T-helper 2 cell treated with Interferon-gamma antibody and Interleukin-4, amounts not matched to agents 5 μg/mL and 100 μg/mL, for 36 hours (primary cell): ENCODE measurements at regions not wholly inside any gene's neighbourhood (a gene's known extent, or its start where the extent isn't known, plus 50 kb on each side); places are given as distances from the start of the nearest gene placed in this dataset.

Experiments
- DNase-seq: peaks from one replicate; pipeline ENCODE4 v3.0.0; 2021; ENCODE audit warnings: low spot score
- H3K27ac Mint-ChIP-seq: one replicate; pipeline ENCODE4 v1.8.0; 2021; ENCODE audit warnings: mild to moderate bottlenecking, mixed read lengths
- H3K27me3 Mint-ChIP-seq: one replicate; pipeline ENCODE4 v1.8.0; 2021; ENCODE audit warnings: low read depth, mixed read lengths
- H3K36me3 Mint-ChIP-seq: one replicate; pipeline ENCODE4 v1.8.0; 2021; ENCODE audit warnings: low read depth, mixed read lengths
- H3K4me1 Mint-ChIP-seq: one replicate; pipeline ENCODE4 v1.8.0; 2021; ENCODE audit warnings: low read depth, mixed read lengths
- H3K4me3 Mint-ChIP-seq: one replicate; pipeline ENCODE4 v1.8.0; 2022; ENCODE audit warnings: mild to moderate bottlenecking, moderate library complexity, mixed read lengths
- H3K9me3 Mint-ChIP-seq: one replicate; pipeline ENCODE4 v1.8.0; 2021; ENCODE audit warnings: mixed read lengths

GRCh38 chr1:87528754-87529517 is 200.3 kb downstream of the LMO4 start:
- Mint-ChIP-seq H3K9me3 (no peaks in the 10 kb centered on the region), H3K36me3 (no peaks in the 10 kb centered on the region), H3K27ac (no peak overlapping the region), H3K27me3 (no peaks in the 10 kb centered on the region), H3K4me3 (no peak overlapping the region), H3K4me1 (no peaks in the 10 kb centered on the region)
- no peak for DNase-seq

- H3K27ac Mint-ChIP-seq = no peak overlapping the region
- H3K27me3 Mint-ChIP-seq = no peaks in the 10 kb centered on the region
- no peaks in the 10 kb centered on the region for H3K36me3 Mint-ChIP-seq
- H3K4me1 Mint-ChIP-seq = no peaks in the 10 kb centered on the region
- DNase-seq = no peak
- H3K4me3 Mint-ChIP-seq = no peak overlapping the region
- no peaks in the 10 kb centered on the region for H3K9me3 Mint-ChIP-seq
Measured at GRCh38 chr1:87530042-87530807, 201.5 kb downstream of the LMO4 start.

- H3K27ac Mint-ChIP-seq = no peak overlapping the region
- no peaks in the 10 kb centered on the region for H3K36me3 Mint-ChIP-seq
- H3K9me3 Mint-ChIP-seq = no peaks in the 10 kb centered on the region
- no peak for DNase-seq
- H3K27me3 Mint-ChIP-seq = no peaks in the 10 kb centered on the region
- H3K4me1 Mint-ChIP-seq = no peaks in the 10 kb centered on the region
- no peak overlapping the region for H3K4me3 Mint-ChIP-seq
Measured at GRCh38 chr1:87535551-87535950, 206.9 kb downstream of the LMO4 start.

GRCh38 chr1:87539147-87539546 is 210.5 kb downstream of the LMO4 start:
- no peak overlapping the region for H3K27ac Mint-ChIP-seq
- DNase-seq = no peak
- H3K4me1 Mint-ChIP-seq = no peaks in the 10 kb centered on the region
- no peak overlapping the region for H3K4me3 Mint-ChIP-seq
- H3K36me3 Mint-ChIP-seq = no peaks in the 10 kb centered on the region
- H3K27me3 Mint-ChIP-seq = no peaks in the 10 kb centered on the region
- H3K9me3 Mint-ChIP-seq = peaks cover 22% of the 10 kb centered on the region

GRCh38 chr1:87542697-87543096 is 214.0 kb downstream of the LMO4 start:
- Mint-ChIP-seq H3K27ac (no peak overlapping the region), H3K9me3 (peaks cover 22% of the 10 kb centered on the region)

GRCh38 chr1:87549738-87550137 is 221.1 kb downstream of the LMO4 start:
- Mint-ChIP-seq H3K27me3 (no peaks in the 10 kb centered on the region), H3K4me1 (no peaks in the 10 kb centered on the region), H3K36me3 (no peaks in the 10 kb centered on the region), H3K9me3 (no peaks in the 10 kb centered on the region), H3K4me3 (no peak overlapping the region), H3K27ac (no peak overlapping the region)
- no peak for DNase-seq

More at GRCh38 chr1:87542697-87543096, 214.0 kb downstream of the LMO4 start:
- no peaks in the 10 kb centered on the region for H3K36me3 Mint-ChIP-seq
- H3K27me3 Mint-ChIP-seq = no peaks in the 10 kb centered on the region
- DNase-seq = no peak
- no peaks in the 10 kb centered on the region for H3K4me1 Mint-ChIP-seq
- H3K4me3 Mint-ChIP-seq = no peak overlapping the region

DNA sequence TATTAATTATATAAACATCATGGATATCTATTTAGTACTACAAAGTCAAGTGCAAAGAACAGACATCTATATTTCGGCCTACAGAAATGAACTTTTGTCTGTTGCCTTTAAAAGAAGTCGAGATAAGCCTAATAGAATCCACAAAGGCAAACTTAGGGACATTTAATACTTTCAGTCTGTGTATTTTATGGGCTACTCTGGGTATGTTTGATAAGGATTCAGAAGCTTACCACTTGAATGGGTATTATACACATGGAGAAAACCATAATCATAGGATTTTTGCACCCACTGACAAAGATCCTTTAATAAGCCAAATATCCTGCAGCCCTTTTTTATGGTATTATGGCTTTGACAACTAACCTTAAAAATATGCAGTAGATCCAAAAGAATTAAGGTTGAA is 224.8 kb downstream of the LMO4 start:
- H3K36me3 Mint-ChIP-seq = no peaks in the 10 kb centered on the region
- no peaks in the 10 kb centered on the region for H3K4me1 Mint-ChIP-seq
- H3K9me3 Mint-ChIP-seq = no peaks in the 10 kb centered on the region
- no peaks in the 10 kb centered on the region for H3K27me3 Mint-ChIP-seq
- no peak for DNase-seq
- no peak overlapping the region for H3K27ac Mint-ChIP-seq
- no peak overlapping the region for H3K4me3 Mint-ChIP-seq

- Mint-ChIP-seq H3K27me3 (no peaks in the 10 kb centered on the region), H3K36me3 (no peaks in the 10 kb centered on the region), H3K4me3 (no peak overlapping the region), H3K27ac (no peak overlapping the region), H3K9me3 (no peaks in the 10 kb centered on the region), H3K4me1 (no peaks in the 10 kb centered on the region)
- DNase-seq = no peak
Measured at GRCh38 chr1:87555366-87555765, 226.7 kb downstream of the LMO4 start.

- no peaks in the 10 kb centered on the region for H3K4me1 Mint-ChIP-seq
- DNase-seq = no peak
- H3K4me3 Mint-ChIP-seq = no peak overlapping the region
- H3K9me3 Mint-ChIP-seq = no peaks in the 10 kb centered on the region
- no peaks in the 10 kb centered on the region for H3K36me3 Mint-ChIP-seq
- H3K27me3 Mint-ChIP-seq = no peaks in the 10 kb centered on the region
- H3K27ac Mint-ChIP-seq = no peak overlapping the region
Measured at GRCh38 chr1:87556326-87556725, 227.6 kb downstream of the LMO4 start.

GRCh38 chr1:87558921-87559320 is 230.2 kb downstream of the LMO4 start:
- Mint-ChIP-seq H3K4me1 (no peaks in the 10 kb centered on the region), H3K36me3 (no peaks in the 10 kb centered on the region), H3K4me3 (no peak overlapping the region), H3K27me3 (no peaks in the 10 kb centered on the region), H3K27ac (no peak overlapping the region), H3K9me3 (no peaks in the 10 kb centered on the region)
- DNase-seq = no peak

DNA sequence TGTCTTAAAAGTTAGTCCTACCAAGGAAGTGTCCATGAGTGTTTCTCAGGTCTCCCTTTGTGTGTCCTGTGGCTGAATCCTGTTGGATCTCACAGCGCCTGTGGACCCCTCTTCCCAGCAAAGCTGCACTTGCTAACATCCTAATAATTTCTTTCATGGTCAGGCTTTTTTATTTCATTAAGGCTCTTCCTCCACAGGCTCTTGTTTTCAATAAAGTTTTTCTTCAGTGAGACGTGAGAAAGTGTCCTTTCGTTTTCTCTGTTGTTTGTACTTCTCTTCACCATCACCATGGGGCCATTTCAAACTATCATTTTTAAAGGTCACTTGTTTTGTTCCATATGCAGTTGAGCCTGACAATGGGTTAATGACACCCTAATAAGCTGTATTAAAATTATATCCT is 231.5 kb downstream of the LMO4 start:
- no peaks in the 10 kb centered on the region for H3K9me3 Mint-ChIP-seq
- no peak for DNase-seq
- H3K4me1 Mint-ChIP-seq = no peaks in the 10 kb centered on the region
- no peaks in the 10 kb centered on the region for H3K36me3 Mint-ChIP-seq
- no peak overlapping the region for H3K4me3 Mint-ChIP-seq
- H3K27me3 Mint-ChIP-seq = no peaks in the 10 kb centered on the region
- no peak overlapping the region for H3K27ac Mint-ChIP-seq

DNA sequence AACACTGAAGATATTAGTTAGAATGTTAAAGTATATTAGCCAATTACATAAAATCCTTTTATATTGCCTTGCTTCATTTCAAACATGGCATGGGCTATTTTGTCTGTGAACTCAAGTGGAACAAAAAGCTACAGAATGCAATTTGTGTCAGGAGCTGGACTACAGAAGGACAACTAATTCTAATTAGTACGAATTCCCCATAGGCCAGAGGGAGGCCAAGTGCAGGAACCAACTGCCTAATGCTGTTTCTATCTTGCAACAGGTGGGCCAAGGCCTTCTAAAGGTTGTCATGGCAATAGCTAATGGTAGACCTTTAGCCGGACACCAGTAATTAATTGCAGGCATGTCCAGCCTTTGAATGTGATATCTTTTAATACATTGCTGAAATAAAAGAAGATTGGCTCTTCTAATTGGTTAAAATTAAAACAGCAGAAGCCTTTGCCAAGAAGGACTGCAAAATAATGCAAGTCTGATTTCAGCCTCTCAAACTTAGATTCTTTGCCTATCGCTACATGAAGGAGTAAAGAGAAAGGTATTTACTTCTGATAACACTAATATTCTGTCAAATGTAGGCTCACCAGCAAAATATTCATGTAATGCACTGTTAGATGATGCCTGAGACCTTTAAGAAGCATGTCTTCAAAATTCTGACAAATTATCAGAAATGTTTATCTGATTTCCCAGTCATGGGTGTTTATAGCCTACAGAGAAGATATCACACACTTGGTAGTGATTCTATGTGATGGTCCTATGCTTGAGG is 232.1 kb downstream of the LMO4 start:
- H3K9me3 Mint-ChIP-seq = no peaks in the 10 kb centered on the region
- no peaks in the 10 kb centered on the region for H3K4me1 Mint-ChIP-seq
- no peaks in the 10 kb centered on the region for H3K27me3 Mint-ChIP-seq
- no peak overlapping the region for H3K27ac Mint-ChIP-seq
- H3K4me3 Mint-ChIP-seq = no peak overlapping the region
- DNase-seq = no peak
- no peaks in the 10 kb centered on the region for H3K36me3 Mint-ChIP-seq

DNA sequence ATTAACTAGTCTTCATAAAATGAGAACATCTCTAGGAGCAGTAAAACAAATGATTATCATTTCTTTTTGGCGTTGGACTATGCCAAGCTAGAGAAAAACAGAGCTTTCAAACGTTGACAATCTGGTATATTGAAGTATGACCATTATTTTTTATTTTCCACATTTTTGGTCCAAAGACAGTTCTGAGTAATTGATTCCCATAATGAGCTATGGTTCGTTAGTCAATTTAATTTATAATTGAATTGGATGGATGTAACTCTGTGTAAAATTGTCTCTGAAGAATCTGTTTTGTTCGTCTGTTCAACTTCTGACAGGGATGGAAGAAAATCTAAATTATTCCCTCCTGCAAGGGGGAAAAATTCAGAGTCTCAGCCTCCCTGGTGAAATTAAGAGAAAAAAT is 234.5 kb downstream of the LMO4 start:
- no peaks in the 10 kb centered on the region for H3K9me3 Mint-ChIP-seq
- H3K27ac Mint-ChIP-seq = no peak overlapping the region
- H3K4me3 Mint-ChIP-seq = no peak overlapping the region
- no peak for DNase-seq
- H3K36me3 Mint-ChIP-seq = no peaks in the 10 kb centered on the region
- no peaks in the 10 kb centered on the region for H3K4me1 Mint-ChIP-seq
- H3K27me3 Mint-ChIP-seq = no peaks in the 10 kb centered on the region

- no peak overlapping the region for H3K27ac Mint-ChIP-seq
- H3K36me3 Mint-ChIP-seq = no peaks in the 10 kb centered on the region
Measured at GRCh38 chr1:87565861-87566260, 237.2 kb downstream of the LMO4 start.

More at GRCh38 chr1:87565861-87566260, 237.2 kb downstream of the LMO4 start:
- Mint-ChIP-seq H3K9me3 (no peaks in the 10 kb centered on the region), H3K4me1 (no peaks in the 10 kb centered on the region), H3K27me3 (no peaks in the 10 kb centered on the region), H3K4me3 (no peak overlapping the region)
- no peak for DNase-seq
